Activated CD4-positive, CD25-positive, alpha-beta regulatory T cell treated with anti-CD3 and anti-CD28 coated beads, Interleukin-2, amount 50 U/mL, for 72 hours (primary cell): ENCODE measurements at regions not wholly inside any gene's neighbourhood (a gene's known extent, or its start where the extent isn't known, plus 50 kb on each side); places are given as distances from the start of the nearest gene placed in this dataset.
"Not testable (repeated sequence)": the region's sequence is repeated elsewhere in the genome, so short reads cannot be mapped to it uniquely, and the experiment has no call there.

ENCODE experiments used
- DNase-seq: peaks from one replicate; pipeline ENCODE4 v3.0.0; 2021

GRCh38 chr2:219727771-219728429 lies 100.5 kb downstream of the SLC4A3 start:
- no peak for DNase-seq

- no peak for DNase-seq
These were observed 101.6 kb downstream of the SLC4A3 start for GRCh38 chr2:219728991-219729487.

- no peak for DNase-seq
These were observed 103.7 kb downstream of the SLC4A3 start for GRCh38 chr2:219731173-219731572.

GRCh38 chr2:219733106-219733505 lies 105.7 kb downstream of the SLC4A3 start:
- DNase-seq, result no peak

- DNase-seq, result no peak
These were observed 106.3 kb downstream of the SLC4A3 start for GRCh38 chr2:219733746-219734145.

GRCh38 chr2:219736209-219736608 lies 108.8 kb downstream of the SLC4A3 start:
- DNase-seq, result no peak

- DNase-seq, result no peak
These were observed 109.9 kb downstream of the SLC4A3 start for GRCh38 chr2:219737270-219737691.

- DNase-seq, result no peak
These were observed 111.6 kb downstream of the SLC4A3 start for GRCh38 chr2:219739066-219739465.

GRCh38 chr2:219739866-219740440 lies 112.5 kb downstream of the SLC4A3 start:
- no peak for DNase-seq

- DNase-seq, result no peak
These were observed 116.1 kb downstream of the SLC4A3 start for GRCh38 chr2:219743548-219743947.

- no peak for DNase-seq
These were observed 116.6 kb downstream of the SLC4A3 start for GRCh38 chr2:219744066-219744465.

- DNase-seq, result no peak
These were observed 117.2 kb downstream of the SLC4A3 start for GRCh38 chr2:219744600-219744999.

GRCh38 chr2:219747637-219748036 lies 120.2 kb downstream of the SLC4A3 start:
- no peak for DNase-seq

GRCh38 chr2:219748671-219749570 lies 121.5 kb downstream of the SLC4A3 start:
- no peak for DNase-seq

- DNase-seq, result not testable (repeated sequence)
These were observed 123.7 kb downstream of the SLC4A3 start for GRCh38 chr2:219751121-219751520.

GRCh38 chr2:219752726-219753125 lies 125.3 kb downstream of the SLC4A3 start:
- no peak for DNase-seq

GRCh38 chr2:219758907-219759680 lies 131.7 kb downstream of the SLC4A3 start:
- no peak for DNase-seq

- no peak for DNase-seq
These were observed 132.4 kb downstream of the SLC4A3 start for GRCh38 chr2:219759801-219760200.

- DNase-seq, result no peak
These were observed 137.9 kb downstream of the SLC4A3 start for GRCh38 chr2:219765231-219765911.

- DNase-seq, result no peak
These were observed 139.2 kb downstream of the SLC4A3 start for GRCh38 chr2:219766658-219767057.

GRCh38 chr2:219769090-219769910 lies 141.9 kb downstream of the SLC4A3 start:
- no peak for DNase-seq
